ENCODE measurements at regions not wholly inside any gene's neighbourhood (a gene's known extent, or its start where the extent isn't known, plus 50 kb on each side); places are given as distances from the start of the nearest gene placed in this dataset.

DNA sequence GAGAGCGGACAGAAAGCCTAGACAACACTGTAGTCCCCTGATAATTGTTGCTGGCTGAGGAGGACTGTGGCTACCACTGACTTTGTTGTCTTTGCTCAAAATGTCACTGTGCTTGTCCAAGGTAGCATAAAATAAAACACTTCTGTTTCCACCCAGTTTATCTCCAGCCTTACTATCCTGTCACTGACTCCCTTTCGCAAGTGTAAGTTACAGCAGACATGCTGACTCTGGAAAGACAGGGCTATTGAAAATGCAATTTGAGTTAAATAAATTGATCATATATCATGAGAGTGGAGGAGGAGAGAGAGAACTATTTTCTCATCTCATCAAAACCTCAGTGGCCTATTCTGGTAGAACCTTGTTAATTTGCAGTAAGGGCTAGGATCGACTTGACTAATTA, 138.0 kb upstream of the KIRREL3 start:
- no peak for DNase-seq
- H3K36me3 ChIP-seq = no peaks in the 10 kb centered on the region
- TF ChIP-seq CTCF (IDR thresholded peaks at IDR 0.05) (no peak), POLR2A (IDR thresholded peaks at IDR 0.05) (no peak)
- no peak overlapping the region for H3K27ac ChIP-seq
- no peaks in the 10 kb centered on the region for H3K4me1 ChIP-seq
- no peaks in the 10 kb centered on the region for H3K9me3 ChIP-seq
- intact Hi-C loops (cut with DNase I; ENCODE audit: low total_unique reads) = no loop called here
- H3K4me3 ChIP-seq = no peak overlapping the region
- no peaks in the 10 kb centered on the region for H3K27me3 ChIP-seq

DNA sequence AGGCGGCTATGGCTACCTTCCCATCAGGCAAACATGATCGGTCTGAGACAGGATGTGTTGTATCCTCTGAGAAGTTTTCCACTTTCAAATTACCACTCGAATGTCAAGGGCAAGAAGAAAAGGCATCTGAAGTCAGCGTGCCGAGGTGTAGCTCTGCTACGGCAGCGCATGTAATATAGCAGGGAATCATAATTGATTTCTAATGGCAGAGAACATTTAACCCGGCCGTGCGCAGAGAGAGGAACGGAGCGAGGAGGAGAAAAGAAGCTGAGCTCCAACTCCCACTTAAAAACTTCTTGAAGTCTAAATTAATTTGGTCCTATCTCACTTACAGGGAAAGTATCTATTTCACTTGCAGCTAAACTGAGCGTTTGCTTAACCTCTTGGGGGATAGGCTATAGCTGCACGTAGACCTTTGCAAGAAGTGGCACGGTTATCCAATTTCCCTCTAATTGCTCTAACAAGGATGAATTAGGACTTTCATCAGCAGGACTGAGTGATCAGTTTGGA, 137.3 kb upstream of the KIRREL3 start:
- TF ChIP-seq POLR2A (IDR thresholded peaks at IDR 0.05) = no peak
- no peak for TF ChIP-seq CTCF (IDR thresholded peaks at IDR 0.05)
- Histone ChIP-seq H3K27ac (no peak overlapping the region), H3K36me3 (no peaks in the 10 kb centered on the region), H3K4me1 (no peaks in the 10 kb centered on the region), H3K9me3 (no peaks in the 10 kb centered on the region), H3K4me3 (no peak overlapping the region), H3K27me3 (no peaks in the 10 kb centered on the region)
- no peak for DNase-seq
- intact Hi-C loops (cut with DNase I; ENCODE audit: low total_unique reads) = no loop called here

GRCh38 chr11:127136438-127136837, 135.9 kb upstream of the KIRREL3 start:
- H3K27ac ChIP-seq = no peak overlapping the region
- no peaks in the 10 kb centered on the region for H3K4me1 ChIP-seq
- intact Hi-C loops (cut with DNase I; ENCODE audit: low total_unique reads) = no loop called here
- no peaks in the 10 kb centered on the region for H3K36me3 ChIP-seq
- no peak overlapping the region for H3K4me3 ChIP-seq
- no peaks in the 10 kb centered on the region for H3K27me3 ChIP-seq
- no peaks in the 10 kb centered on the region for H3K9me3 ChIP-seq
- DNase-seq = no peak
- no peak for TF ChIP-seq CTCF (IDR thresholded peaks at IDR 0.05)
- TF ChIP-seq POLR2A (IDR thresholded peaks at IDR 0.05) = no peak

GRCh38 chr11:127135256-127135655, 134.7 kb upstream of the KIRREL3 start:
- Histone ChIP-seq H3K27me3 (no peaks in the 10 kb centered on the region), H3K4me3 (no peak overlapping the region), H3K36me3 (no peaks in the 10 kb centered on the region), H3K4me1 (no peaks in the 10 kb centered on the region), H3K9me3 (no peaks in the 10 kb centered on the region), H3K27ac (no peak overlapping the region)
- intact Hi-C loops (cut with DNase I; ENCODE audit: low total_unique reads) = no loop called here
- no peak for DNase-seq
- TF ChIP-seq CTCF (IDR thresholded peaks at IDR 0.05) = no peak
- no peak for TF ChIP-seq POLR2A (IDR thresholded peaks at IDR 0.05)

- Histone ChIP-seq H3K4me3 (no peak overlapping the region), H3K9me3 (no peaks in the 10 kb centered on the region), H3K27ac (no peak overlapping the region), H3K4me1 (no peaks in the 10 kb centered on the region), H3K27me3 (no peaks in the 10 kb centered on the region), H3K36me3 (no peaks in the 10 kb centered on the region)
- TF ChIP-seq CTCF (IDR thresholded peaks at IDR 0.05) (no peak), POLR2A (IDR thresholded peaks at IDR 0.05) (no peak)
- intact Hi-C loops (cut with DNase I; ENCODE audit: low total_unique reads) = no loop called here
- DNase-seq = no peak
These were observed 132.5 kb upstream of the KIRREL3 start for GRCh38 chr11:127133061-127133460.

Measured in uterus (tissue), 3 donors.